Transverse colon (tissue), 4 donors: ENCODE measurements at regions not wholly inside any gene's neighbourhood (a gene's known extent, or its start where the extent isn't known, plus 50 kb on each side); places are given as distances from the start of the nearest gene placed in this dataset.

ENCODE experiments used
- DNase-seq: peaks from one replicate; pipeline ENCODE4 v3.0.0-alpha.2; 2019
- H3K27ac ChIP-seq, 4 donors: fragments of 200-600 bp; sonication (generic); 2 replicates each; pipeline ENCODE4 v1.5.1; 2016 to 2018; ENCODE audit warnings: inconsistent platforms in 4 of 4
- H3K27me3 ChIP-seq: fragments of 200-600 bp; sonication (generic); 2 replicates; pipeline ENCODE4 v1.5.1; 2017; ENCODE audit warnings: inconsistent platforms
- H3K36me3 ChIP-seq, 4 donors: fragments of 200-600 bp; sonication (generic); 2 replicates each; pipeline ENCODE4 v1.5.1; 2017 to 2019; ENCODE audit warnings: inconsistent platforms in 4 of 4
- H3K4me1 ChIP-seq, 4 donors: fragments of 200-600 bp; sonication (generic); 2 replicates each; pipeline ENCODE4 v1.5.1; 2017 to 2020; ENCODE audit warnings: inconsistent platforms in 4 of 4
- H3K4me3 ChIP-seq, 4 donors: fragments of 200-600 bp; sonication (generic); 1 replicate in 1 of 4; 2 replicates in 3 of 4; pipeline versions ENCODE4 v1.5.1 to v1.6.1; 2017 to 2019; ENCODE audit warnings: inconsistent platforms in 4 of 4
- H3K9me3 ChIP-seq, 2 donors: fragments of 200-600 bp; sonication (generic); 2 replicates each; pipeline ENCODE4 v1.5.1; 2017 to 2019; ENCODE audit warnings: inconsistent platforms in 2 of 2
- CTCF ChIP-seq, 5 experiments: fragments of 200-600 bp in 3 of 5; fragments of 450-650 bp in 2 of 5; sonication (generic) in 3 of 5; IDR thresholded peaks; 1 replicate in 2 of 5; 2 replicates in 3 of 5; pipeline ENCODE4 v1.5.1; 2016 to 2017; ENCODE audit warnings: antibody characterized with exemption in 5 of 5, inconsistent platforms in 3 of 5, mild to moderate bottlenecking in 2 of 5, moderate library complexity in 1 of 5
- EP300 ChIP-seq: sonication (generic); formaldehyde crosslinking; IDR thresholded peaks from one replicate; pipeline ENCODE4 v1.6.1; 2017; ENCODE audit warnings: antibody characterized with exemption, low read depth
- POLR2A ChIP-seq: fragments of 450-650 bp; IDR thresholded peaks from one replicate; pipeline ENCODE4 v1.6.1; 2016; ENCODE audit warnings: antibody characterized with exemption, mild to moderate bottlenecking, moderate library complexity
- POLR2AphosphoS5 ChIP-seq, 3 donors: sonication (generic); formaldehyde crosslinking; IDR thresholded peaks; one replicate each; pipeline ENCODE4 v1.6.1; 2016; ENCODE audit warnings: antibody characterized with exemption in 3 of 3
- WGBS, 2 donors: methylation state at CpG; one replicate each; pipeline ENCODE4 v1.1.5; 2018; ENCODE audit warnings: low coverage in 1 of 2; 5-methylcytosine and 5-hydroxymethylcytosine counted together
- in situ Hi-C, 4 donors: fragments of 200-750 bp; cut with MboI; loops; one replicate each; pipeline versions ENCODE4 v1.15.0 to v1.15.1; 2017; ENCODE audit warnings: low sequenced_read_pairs in 3 of 4, low pct_ligation_motif_present in 1 of 4, low pct_unique_long_range_greater_than_20kb in 1 of 4
- intact Hi-C: fragments of 100-400 bp; cut with DNase I; formaldehyde crosslinking; loops from one replicate; pipeline ENCODE4 v1.15.1; 2023; ENCODE audit warnings: low total_unique reads

DNA sequence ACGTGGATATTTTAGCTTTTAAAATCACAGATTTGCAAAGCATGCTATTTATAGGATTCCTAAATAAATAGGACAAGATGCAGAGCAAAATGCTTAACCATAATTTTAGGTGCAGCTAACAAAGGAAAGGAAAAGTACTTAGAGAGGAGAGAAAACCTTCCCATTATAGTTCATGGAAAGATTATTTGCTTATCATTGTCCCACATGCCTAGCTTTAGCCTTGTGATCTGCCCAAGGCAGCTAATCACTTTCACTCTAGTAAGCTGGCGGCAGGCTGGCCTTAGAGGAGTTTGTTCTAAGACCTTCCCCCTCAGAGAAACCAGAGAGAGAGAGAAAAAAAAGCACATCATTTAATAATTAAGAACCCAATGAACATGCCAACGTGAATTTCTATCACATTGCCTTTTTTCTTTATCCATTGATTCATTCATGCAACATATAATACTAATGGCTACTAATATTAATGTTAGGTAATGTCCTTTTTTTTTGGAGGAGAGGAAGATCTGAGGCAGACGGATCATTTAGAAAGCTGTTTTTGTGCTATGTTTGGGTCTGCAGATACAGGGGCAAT lies 274.6 kb downstream of the ARL4A start:
- no peaks in the 10 kb centered on the region for H3K36me3 ChIP-seq
- H3K4me1 ChIP-seq = no peaks in the 10 kb centered on the region
- WGBS, 2 donors = 73 to 87% methylated on average over 4 of the region's 4 CpGs
- in situ Hi-C loops = no loop called here
- DNase-seq = no peak
- H3K27me3 ChIP-seq = no peaks in the 10 kb centered on the region
- no peak overlapping the region for H3K4me3 ChIP-seq
- intact Hi-C loops = no loop called here
- TF ChIP-seq EP300 = no peak
- TF ChIP-seq CTCF (IDR thresholded peaks at IDR 0.05) = no peak
- no peak for TF ChIP-seq POLR2AphosphoS5 (IDR thresholded peaks at IDR 0.05)
- TF ChIP-seq POLR2A = no peak
- H3K9me3 ChIP-seq = no peaks in the 10 kb centered on the region
- no peak overlapping the region for H3K27ac ChIP-seq

DNA sequence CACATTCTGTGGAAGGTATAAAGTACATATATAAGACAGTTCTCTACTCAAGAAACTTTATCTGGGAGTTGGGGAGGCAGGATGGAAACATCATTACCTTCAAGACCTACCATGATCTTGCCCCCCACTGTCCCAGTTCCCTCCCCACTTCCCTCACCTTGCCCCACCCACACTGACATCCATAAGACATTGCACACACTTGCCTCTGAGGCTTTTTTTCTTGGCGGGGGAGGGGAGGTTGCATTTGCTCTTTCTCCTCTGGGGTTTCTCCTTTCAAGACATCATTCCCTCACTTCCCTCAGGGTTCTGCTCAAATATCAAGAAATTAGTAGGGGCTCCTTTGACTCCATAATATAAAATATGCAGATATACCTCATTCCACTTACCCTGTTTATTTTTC lies 276.0 kb downstream of the ARL4A start:
- WGBS, 2 donors = 86 to 88% methylated on average over 1 of the region's 1 CpG
- no peak for TF ChIP-seq EP300
- intact Hi-C loops = no loop called here

GRCh38 chr7:12964836-12965235 lies 277.4 kb downstream of the ARL4A start:
- H3K36me3 ChIP-seq = no peaks in the 10 kb centered on the region
- H3K4me3 ChIP-seq = no peak overlapping the region
- no peaks in the 10 kb centered on the region for H3K4me1 ChIP-seq
- in situ Hi-C loops = no loop called here
- WGBS, 2 donors = 78 to 82% methylated on average over 4 of the region's 4 CpGs
- no peaks in the 10 kb centered on the region for H3K9me3 ChIP-seq
- no peak overlapping the region for H3K27ac ChIP-seq
- no peak for DNase-seq
- H3K27me3 ChIP-seq = no peaks in the 10 kb centered on the region
- TF ChIP-seq CTCF (IDR thresholded peaks at IDR 0.05) (no peak), POLR2AphosphoS5 (IDR thresholded peaks at IDR 0.05) (no peak), EP300 (no peak), POLR2A (no peak)
- intact Hi-C loops = no loop called here

More for the DNA sequence above, 276.0 kb downstream of the ARL4A start:
- Histone ChIP-seq H3K9me3 (no peaks in the 10 kb centered on the region), H3K27me3 (no peaks in the 10 kb centered on the region), H3K36me3 (no peaks in the 10 kb centered on the region), H3K4me1 (no peaks in the 10 kb centered on the region), H3K4me3 (no peak overlapping the region), H3K27ac (no peak overlapping the region)
- in situ Hi-C loops = no loop called here
- no peak for DNase-seq

DNA sequence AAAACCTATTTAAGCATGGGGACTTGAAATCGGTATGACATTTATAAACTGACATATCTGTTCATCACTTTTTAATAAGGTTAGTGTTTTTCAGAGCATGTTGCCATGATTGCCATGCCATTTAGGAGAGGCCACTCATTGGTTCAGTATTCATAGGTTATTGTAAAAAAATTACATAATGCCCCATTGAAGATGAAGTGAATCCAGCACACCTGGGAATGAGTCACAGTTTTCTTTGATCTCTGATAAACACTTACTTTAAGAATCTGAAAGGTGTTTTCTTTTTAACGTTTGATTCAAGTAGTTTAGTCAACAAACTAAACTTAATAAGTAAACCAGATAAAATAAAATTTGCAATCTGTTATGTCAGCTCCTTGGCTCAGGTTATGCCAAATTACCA lies 278.3 kb downstream of the ARL4A start:
- no peaks in the 10 kb centered on the region for H3K36me3 ChIP-seq
- intact Hi-C loops (no loop called here), in situ Hi-C loops (no loop called here)
- no peaks in the 10 kb centered on the region for H3K27me3 ChIP-seq
- TF ChIP-seq EP300 = no peak
- TF ChIP-seq POLR2AphosphoS5 (IDR thresholded peaks at IDR 0.05) = no peak
- no peak for TF ChIP-seq CTCF (IDR thresholded peaks at IDR 0.05)
- no peak for TF ChIP-seq POLR2A
- no peak for DNase-seq
- H3K4me1 ChIP-seq = no peaks in the 10 kb centered on the region
- no peak overlapping the region for H3K4me3 ChIP-seq
- no peak overlapping the region for H3K27ac ChIP-seq
- WGBS, 2 donors = 55 to 69% methylated on average over 2 of the region's 2 CpGs
- no peaks in the 10 kb centered on the region for H3K9me3 ChIP-seq

GRCh38 chr7:12967322-12967721 lies 279.9 kb downstream of the ARL4A start:
- in situ Hi-C loops = no loop called here
- WGBS, 2 donors = 78 to 81% methylated on average over 3 of the region's 3 CpGs

More at GRCh38 chr7:12967322-12967721, 279.9 kb downstream of the ARL4A start:
- no peak overlapping the region for H3K4me3 ChIP-seq
- no peak for DNase-seq
- no peak overlapping the region for H3K27ac ChIP-seq
- TF ChIP-seq POLR2AphosphoS5 (IDR thresholded peaks at IDR 0.05) (no peak), POLR2A (no peak), CTCF (IDR thresholded peaks at IDR 0.05) (no peak), EP300 (no peak)
- H3K36me3 ChIP-seq = no peaks in the 10 kb centered on the region
- no peaks in the 10 kb centered on the region for H3K9me3 ChIP-seq
- H3K27me3 ChIP-seq = no peaks in the 10 kb centered on the region
- H3K4me1 ChIP-seq = no peaks in the 10 kb centered on the region
- intact Hi-C loops = no loop called here
